NCI-H524 (cell line): ENCODE measurements at regions not wholly inside any gene's neighbourhood (a gene's known extent, or its start where the extent isn't known, plus 50 kb on each side); places are given as distances from the start of the nearest gene placed in this dataset.
"Not testable (repeated sequence)": the region's sequence is repeated elsewhere in the genome, so short reads cannot be mapped to it uniquely, and the experiment has no call there.

Source experiments
- DNase-seq, 2 experiments: peaks; one replicate each; lab custom pipeline; 2025; lab: John Stamatoyannopoulos, UW

GRCh38 chr2:133624551-133624950, 56.3 kb upstream of the NCKAP5 start:
- DNase-seq, result no peak

DNA sequence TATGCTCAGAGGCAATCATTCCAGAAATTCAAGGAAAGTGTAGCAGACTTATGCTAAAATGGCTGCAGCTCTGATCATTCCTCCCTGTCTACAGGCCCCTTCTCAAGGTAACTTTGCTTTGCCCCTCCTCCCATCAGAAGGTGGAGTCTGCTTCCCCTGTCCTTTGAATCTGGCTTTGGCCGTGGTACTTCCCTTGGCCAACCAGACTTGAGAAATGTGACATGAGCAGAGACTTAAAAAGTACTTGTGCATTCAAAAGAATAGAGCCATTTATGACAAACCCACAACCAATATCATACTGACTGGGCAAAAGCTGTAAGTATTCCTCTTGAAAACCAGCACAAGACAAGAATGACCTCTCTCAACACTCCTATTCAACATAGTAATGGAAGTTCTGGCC, 59.5 kb upstream of the NCKAP5 start:
- DNase-seq, result no peak

- no peak for DNase-seq
Measured at GRCh38 chr2:133633309-133633708, 65.0 kb upstream of the NCKAP5 start.

- no peak for DNase-seq
Measured at GRCh38 chr2:133633881-133634409, 65.7 kb upstream of the NCKAP5 start.

GRCh38 chr2:133635131-133635530, 66.9 kb upstream of the NCKAP5 start:
- no peak for DNase-seq

GRCh38 chr2:133636287-133636686, 68.0 kb upstream of the NCKAP5 start:
- no peak for DNase-seq

GRCh38 chr2:133640103-133640502, 71.8 kb upstream of the NCKAP5 start:
- no peak for DNase-seq

GRCh38 chr2:133641497-133641896, 73.2 kb upstream of the NCKAP5 start:
- peak in 1 of 2 experiments; percentile 27 for DNase-seq

GRCh38 chr2:133641942-133642725, 73.9 kb upstream of the NCKAP5 start:
- DNase-seq, result no peak

DNA sequence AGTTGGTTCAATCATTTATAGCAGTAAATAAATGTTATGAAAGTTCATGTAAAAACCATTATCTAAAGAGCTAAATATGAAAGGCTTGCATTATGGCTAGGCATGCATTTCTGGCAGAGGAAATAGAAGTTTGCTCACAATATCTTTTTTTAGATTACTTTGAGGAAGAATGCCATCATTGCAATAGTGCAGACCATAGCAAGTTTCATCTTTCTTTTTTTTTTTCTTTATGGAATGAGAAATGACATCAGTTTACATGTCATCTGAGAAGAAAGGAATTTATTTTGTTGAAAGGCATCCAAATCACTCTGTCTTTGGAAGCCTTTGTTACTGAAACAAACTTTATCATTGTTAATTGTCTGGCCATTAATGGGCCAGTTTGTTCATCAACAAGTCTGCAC, 74.5 kb upstream of the NCKAP5 start:
- DNase-seq, result no peak

DNA sequence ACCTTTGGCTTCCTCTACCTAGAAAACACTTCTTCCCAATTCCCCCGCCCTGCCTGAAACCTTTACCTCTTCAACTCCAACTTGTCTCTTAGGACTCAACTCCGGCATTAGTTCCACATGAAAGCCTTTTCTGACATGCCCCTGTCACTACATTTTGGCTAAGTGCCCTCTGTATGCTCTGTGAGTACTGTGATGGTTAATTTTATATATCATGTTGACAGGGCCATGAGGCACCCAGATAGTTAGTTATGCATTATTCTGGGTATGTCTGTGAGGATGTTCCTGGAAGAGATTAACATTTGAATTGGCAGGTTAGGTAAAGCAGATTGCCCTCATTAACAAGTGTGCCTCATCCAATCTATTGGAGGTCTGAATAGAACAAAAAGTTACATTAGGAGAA, 75.6 kb upstream of the NCKAP5 start:
- DNase-seq, result no peak

DNA sequence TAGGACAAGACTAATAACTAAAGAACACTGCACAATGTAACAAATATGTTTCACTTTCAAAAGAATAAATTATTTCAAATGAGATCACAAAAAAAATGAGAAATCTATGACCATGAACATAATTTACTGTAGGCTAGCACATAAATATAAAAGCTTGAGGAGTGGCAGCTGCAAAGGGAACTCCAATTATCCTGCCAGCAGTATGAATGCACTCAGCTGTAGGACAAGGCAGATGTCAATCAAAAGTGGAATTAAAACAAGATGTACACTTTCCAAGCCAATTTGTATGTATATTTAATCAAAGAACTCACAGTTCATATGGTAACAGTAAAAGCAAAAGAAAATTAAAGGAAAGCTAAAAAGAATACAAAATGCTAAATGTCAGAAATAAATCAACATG, 76.6 kb upstream of the NCKAP5 start:
- DNase-seq, result no peak

DNA sequence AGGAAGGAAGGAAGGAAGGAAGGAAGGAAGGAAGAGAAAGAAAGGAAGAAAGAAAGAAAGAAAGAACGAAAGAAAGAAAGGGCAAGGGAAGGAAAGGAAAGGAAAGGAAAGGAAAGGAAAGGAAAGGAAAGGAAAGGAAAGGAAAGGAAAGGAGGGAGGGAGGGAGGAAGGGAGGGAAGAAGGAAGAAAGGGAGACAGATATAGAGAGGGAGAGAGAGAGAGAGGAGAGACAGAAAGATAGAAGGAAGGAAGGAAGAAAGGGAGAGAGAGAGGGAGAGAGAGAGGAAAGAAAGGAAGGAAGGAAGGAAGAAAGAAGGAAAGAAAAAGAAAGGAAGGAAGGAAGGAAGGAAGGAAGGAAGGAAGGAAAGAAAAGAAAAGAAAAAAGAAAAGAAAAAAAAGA, 79.1 kb upstream of the NCKAP5 start:
- DNase-seq, result not testable (repeated sequence)

GRCh38 chr2:133651861-133652260, 83.6 kb upstream of the NCKAP5 start:
- no peak for DNase-seq

DNA sequence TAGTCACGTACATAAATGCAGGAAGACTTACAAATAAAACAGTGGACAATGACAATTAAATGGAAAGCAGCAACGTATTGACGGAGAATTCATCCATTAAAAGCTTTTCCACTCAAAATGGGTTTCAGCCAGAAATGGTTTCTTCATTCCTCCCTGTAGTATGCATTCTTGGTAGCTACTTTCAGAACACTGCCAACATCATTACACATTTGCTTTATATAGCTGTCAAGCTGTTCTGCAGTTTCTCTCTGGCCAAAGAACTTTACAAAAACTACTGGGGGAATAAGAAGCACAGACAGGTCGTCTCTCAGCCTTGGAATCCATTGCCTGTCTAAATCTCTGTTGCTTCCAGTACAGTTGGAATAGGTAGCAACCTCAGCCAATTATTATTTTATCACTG, 84.1 kb upstream of the NCKAP5 start:
- no peak for DNase-seq

- DNase-seq, result no peak
Measured at GRCh38 chr2:133653056-133653455, 84.8 kb upstream of the NCKAP5 start.

DNA sequence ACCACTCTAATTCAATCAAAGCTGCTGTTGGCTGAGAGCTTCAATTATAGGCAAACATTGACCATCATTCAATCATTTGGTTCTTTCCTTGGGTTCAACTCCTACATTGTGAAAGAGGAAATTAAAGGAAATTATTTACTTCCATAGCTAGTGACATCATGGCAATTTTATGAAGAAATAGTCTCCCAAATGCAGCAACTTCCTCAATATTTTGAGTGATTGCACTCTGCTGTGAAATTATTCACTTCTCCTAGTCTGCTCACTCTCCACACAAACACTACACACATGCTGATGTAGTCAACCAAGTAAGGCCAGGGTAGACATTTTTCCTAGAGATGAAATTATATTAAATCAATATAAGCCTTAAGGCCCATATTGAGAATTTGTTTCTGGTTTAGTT, 86.7 kb upstream of the NCKAP5 start:
- no peak for DNase-seq

DNA sequence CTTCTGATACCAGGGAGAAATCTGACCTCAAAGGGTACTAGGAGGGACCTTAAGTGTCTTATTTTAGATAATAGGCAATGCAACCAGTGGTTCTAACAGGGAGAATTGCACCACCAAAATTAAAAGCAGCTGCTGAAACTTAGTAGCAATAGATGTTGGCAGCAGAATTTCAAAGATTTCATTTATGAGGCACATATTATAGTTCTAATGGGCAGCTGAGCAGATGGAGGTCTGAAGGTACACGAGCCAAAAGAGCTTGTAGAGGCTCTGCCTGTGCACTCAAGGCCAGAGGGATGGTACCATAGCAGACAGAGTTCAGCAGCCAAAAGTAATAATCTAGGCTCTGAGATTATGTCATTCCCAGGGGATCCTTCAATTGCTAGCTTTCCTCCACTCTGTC, 87.3 kb upstream of the NCKAP5 start:
- no peak for DNase-seq

- no peak for DNase-seq
Measured at GRCh38 chr2:133657591-133657990, 89.3 kb upstream of the NCKAP5 start.

DNA sequence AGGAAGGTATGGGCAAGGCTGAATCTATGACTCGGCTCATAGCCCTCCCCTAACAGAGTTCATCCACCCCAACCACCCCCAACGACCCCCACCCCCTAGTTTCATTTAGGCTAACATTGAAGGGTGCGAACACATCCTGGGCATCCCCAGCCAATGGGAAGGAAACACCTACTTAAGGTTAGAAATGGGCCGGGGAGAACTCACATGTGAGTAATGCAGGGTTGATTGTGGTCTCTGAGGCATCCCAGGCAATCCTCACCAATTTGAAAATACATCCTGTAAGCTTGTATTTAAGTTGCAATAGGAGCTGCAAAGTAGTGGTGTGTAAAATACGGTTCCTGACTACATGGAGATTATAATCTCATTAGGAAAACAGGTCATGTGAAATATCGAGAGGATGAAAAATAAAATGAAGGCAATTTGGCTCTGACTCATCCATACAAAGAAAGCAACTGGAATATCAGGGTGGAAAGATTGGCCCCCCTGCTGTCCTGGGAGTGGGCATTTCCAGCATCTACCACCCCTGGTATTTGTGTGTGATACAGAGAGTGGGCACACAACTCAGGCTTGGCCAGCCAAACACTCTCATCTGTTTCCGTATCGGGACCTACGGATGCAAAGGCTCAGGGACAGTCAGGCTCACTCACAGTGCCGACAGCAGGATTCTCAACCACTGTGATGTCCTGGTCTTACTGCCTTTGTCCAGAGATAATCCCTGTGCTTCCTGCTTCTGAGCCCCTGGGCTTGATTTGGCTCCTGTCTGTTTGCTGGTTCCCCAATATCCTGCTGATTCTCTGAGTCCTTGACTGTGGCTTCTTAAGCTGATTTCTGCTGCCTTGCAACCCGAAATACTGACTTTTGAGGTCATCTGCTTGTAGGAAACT, 90.0 kb upstream of the NCKAP5 start:
- no peak for DNase-seq

- no peak for DNase-seq
Measured at GRCh38 chr2:133660510-133660909, 92.2 kb upstream of the NCKAP5 start.

GRCh38 chr2:133661392-133661791, 93.1 kb upstream of the NCKAP5 start:
- DNase-seq, result no peak

DNA sequence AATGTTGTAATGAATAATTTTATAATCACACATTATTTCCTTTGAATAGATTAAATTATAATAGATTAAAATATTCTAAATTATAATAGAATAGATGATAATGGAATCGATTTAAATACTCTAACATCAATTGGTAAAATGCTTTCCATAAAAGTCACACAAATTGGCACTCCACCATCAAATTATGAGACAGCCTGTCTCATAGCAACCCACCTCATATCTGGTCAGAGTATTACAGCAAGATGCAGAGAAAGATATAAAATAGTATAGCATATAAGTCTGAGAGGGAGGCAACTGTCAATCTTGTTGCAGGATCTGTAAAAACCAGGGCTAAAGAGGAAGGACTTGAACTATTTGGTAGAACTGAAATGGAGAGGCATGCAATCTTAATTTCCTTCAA, 98.4 kb upstream of the NCKAP5 start:
- no peak for DNase-seq
